GM10248 (cell line): ENCODE measurements at regions not wholly inside any gene's neighbourhood (a gene's known extent, or its start where the extent isn't known, plus 50 kb on each side); places are given as distances from the start of the nearest gene placed in this dataset.

Experiments used
- CTCF ChIA-PET: fragments of 300-600 bp; sonication (Branson Sonifier 250); formaldehyde crosslinking; extraction: SDS; loops from one replicate; lab custom pipeline; 2021; ENCODE audit warnings: antibody characterized with exemption; lab: Yijun Ruan, JAX
- POLR2A ChIA-PET: fragments of 350-650 bp; sonication (Branson Sonifier 250); formaldehyde crosslinking; extraction: SDS; loops from one replicate; lab custom pipeline; 2020; ENCODE audit warnings: antibody characterized with exemption; lab: Yijun Ruan, JAX
- DNase-seq: peaks from one replicate; pipeline ENCODE4 v3.0.0; 2012; ENCODE audit errors: extremely low spot score
- CTCF ChIP-seq: IDR thresholded peaks from 2 replicates; pipeline ENCODE4 v1.5.1; 2012; ENCODE audit warnings: mild to moderate bottlenecking, low read depth; ENCODE audit errors: extremely low read depth, missing control alignments, control extremely low read depth

GRCh38 chr6:144847916-144848315 lies 562.8 kb downstream of the UTRN start:
- POLR2A ChIA-PET, result no interaction called here
- DNase-seq, result no peak
- no peak for TF ChIP-seq CTCF
- CTCF ChIA-PET, result interaction anchor here (1.0 to 1.5 kb wide), 3 partner anchors 9 to 195 kb away, joined by 3 read pairs; no protein-coding TSS in a partner anchor

- DNase-seq, result no peak
- ChIA-PET POLR2A (no interaction called here), CTCF (interaction anchor here (1.0 kb wide), 1 partner anchor 19 kb away, joined by 3 read pairs; no protein-coding TSS in a partner anchor)
- no peak for TF ChIP-seq CTCF
Measured at GRCh38 chr6:144849920-144850319, 564.8 kb downstream of the UTRN start.

GRCh38 chr6:144853603-144854002 lies 568.5 kb downstream of the UTRN start:
- no peak for DNase-seq
- CTCF ChIA-PET, result interaction anchor here (1.1 kb wide), 1 partner anchor 15 kb away, joined by 3 read pairs; no protein-coding TSS in a partner anchor
- POLR2A ChIA-PET, result no interaction called here
- TF ChIP-seq CTCF, result no peak

GRCh38 chr6:144854654-144855053 lies 569.5 kb downstream of the UTRN start:
- DNase-seq, result no peak
- CTCF ChIA-PET, result no interaction called here
- TF ChIP-seq CTCF, result no peak
- POLR2A ChIA-PET, result no interaction called here

- POLR2A ChIA-PET, result no interaction called here
- TF ChIP-seq CTCF, result no peak
- CTCF ChIA-PET, result interaction anchor here (0.7 kb wide), 1 partner anchor 27 kb away, joined by 3 read pairs; no protein-coding TSS in a partner anchor
- DNase-seq, result no peak
Measured at GRCh38 chr6:144855375-144855774, 570.2 kb downstream of the UTRN start.

- POLR2A ChIA-PET, result no interaction called here
- no peak for TF ChIP-seq CTCF
- DNase-seq, result no peak
- CTCF ChIA-PET, result interaction anchor here (0.7 kb wide), 1 partner anchor 28 kb away, joined by 3 read pairs; no protein-coding TSS in a partner anchor
Measured at GRCh38 chr6:144855812-144856531, 570.8 kb downstream of the UTRN start.
